ENCODE measurements at regions not wholly inside any gene's neighbourhood (a gene's known extent, or its start where the extent isn't known, plus 50 kb on each side); places are given as distances from the start of the nearest gene placed in this dataset.

DNA sequence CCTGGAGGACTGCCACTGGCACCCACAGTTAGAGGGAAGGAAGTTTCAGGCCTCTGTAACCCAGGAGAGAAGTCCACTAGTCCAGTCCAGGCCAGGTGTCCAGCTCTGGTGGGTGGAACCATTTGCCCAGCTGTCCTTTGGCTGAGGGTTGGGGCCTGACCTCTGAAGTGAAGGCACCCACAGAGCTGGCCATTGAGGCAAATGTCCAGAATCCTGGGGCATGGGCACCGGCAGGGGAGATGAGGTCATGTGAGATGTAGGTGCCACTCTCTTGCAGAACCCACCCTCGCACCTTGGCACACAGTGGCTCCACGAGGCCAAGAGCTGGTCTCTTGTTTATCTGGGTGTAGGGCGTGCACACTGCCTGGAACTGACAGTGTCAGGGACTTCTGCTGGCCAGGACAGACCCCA, 162.8 kb downstream of the SMAD6 start:
- H3K9ac ChIP-seq = no peak overlapping the region
- TF ChIP-seq, protein P1, sequence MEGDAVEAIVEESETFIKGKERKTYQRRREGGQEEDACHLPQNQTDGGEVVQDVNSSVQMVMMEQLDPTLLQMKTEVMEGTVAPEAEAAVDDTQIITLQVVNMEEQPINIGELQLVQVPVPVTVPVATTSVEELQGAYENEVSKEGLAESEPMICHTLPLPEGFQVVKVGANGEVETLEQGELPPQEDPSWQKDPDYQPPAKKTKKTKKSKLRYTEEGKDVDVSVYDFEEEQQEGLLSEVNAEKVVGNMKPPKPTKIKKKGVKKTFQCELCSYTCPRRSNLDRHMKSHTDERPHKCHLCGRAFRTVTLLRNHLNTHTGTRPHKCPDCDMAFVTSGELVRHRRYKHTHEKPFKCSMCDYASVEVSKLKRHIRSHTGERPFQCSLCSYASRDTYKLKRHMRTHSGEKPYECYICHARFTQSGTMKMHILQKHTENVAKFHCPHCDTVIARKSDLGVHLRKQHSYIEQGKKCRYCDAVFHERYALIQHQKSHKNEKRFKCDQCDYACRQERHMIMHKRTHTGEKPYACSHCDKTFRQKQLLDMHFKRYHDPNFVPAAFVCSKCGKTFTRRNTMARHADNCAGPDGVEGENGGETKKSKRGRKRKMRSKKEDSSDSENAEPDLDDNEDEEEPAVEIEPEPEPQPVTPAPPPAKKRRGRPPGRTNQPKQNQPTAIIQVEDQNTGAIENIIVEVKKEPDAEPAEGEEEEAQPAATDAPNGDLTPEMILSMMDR (conservative IDR thresholded peaks at IDR 0.05; ENCODE audit: low read depth, low read length) = no peak
- H3K27me3 ChIP-seq (ENCODE audit: insufficient read depth, low read depth) = no peaks in the 10 kb centered on the region
- no peaks in the 10 kb centered on the region for H4K20me1 ChIP-seq (ENCODE audit: insufficient read depth)
- H3K36me3 ChIP-seq (ENCODE audit: insufficient read depth) = no peaks in the 10 kb centered on the region
- no peaks in the 10 kb centered on the region for H3K4me1 ChIP-seq (ENCODE audit: low read depth, poor library complexity, severe bottlenecking)
- no peak overlapping the region for H2AFZ ChIP-seq (ENCODE audit: low read depth)
- no peaks in the 10 kb centered on the region for H3K79me2 ChIP-seq (ENCODE audit: insufficient read depth, low read depth)
- H3K27ac ChIP-seq = no peak overlapping the region
- H3K4me3 ChIP-seq (IDR thresholded peaks at IDR 0.05; ENCODE audit: insufficient read depth, low read depth, low read length) = no peak overlapping the region
- H3K4me2 ChIP-seq = no peak overlapping the region

DNA sequence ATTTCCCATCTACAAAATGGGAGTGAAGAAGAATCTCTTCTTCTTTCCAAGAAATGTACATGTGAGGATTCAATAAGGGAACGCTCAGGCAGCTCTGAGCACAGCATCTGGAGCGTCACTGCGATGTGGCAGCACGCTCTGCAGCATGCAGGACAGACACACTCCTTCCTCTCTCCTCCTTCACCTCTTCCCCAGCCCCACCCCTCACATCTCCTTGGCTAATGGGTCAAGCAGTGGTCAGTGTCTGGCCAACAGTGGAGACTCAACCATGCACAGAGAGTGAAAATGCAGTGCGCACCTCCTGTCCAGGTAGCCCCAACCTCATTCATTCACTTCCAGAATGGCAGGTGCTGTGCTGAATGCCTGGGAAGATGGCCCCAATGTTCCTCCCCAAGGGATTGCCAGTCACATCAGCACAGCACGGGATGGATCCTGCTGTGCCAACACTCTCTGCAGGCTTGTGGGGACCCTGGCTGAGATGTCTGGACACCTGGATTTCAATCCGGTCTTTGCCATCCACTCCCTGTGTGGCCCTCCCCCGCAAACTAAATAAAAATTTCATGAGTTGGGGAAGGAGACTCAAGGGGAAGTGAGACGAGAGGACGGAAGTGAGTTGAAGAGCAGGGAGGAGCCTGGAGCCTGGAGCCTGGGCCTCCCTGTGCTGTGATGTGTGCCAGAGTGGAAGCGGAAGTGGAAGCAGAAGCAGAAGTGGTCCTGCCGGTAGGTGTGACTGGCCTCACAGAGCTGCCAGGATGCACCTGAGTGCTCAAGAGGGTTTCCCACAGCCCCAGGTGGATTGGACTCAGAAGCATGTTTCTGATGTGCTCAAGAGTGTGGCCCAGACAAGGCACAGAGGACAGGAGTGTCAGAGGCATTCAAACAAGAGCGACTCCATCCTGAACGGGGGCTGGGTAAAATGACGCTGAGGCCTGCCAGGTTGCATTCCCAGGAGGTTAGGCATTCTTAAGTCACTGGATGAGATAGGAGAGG, 163.9 kb downstream of the SMAD6 start:
- Histone ChIP-seq H3K4me2 (no peak overlapping the region), H4K20me1 (ENCODE audit: insufficient read depth) (no peaks in the 10 kb centered on the region), H3K9ac (no peak overlapping the region), H3K36me3 (ENCODE audit: insufficient read depth) (no peaks in the 10 kb centered on the region), H3K4me1 (ENCODE audit: low read depth, poor library complexity, severe bottlenecking) (no peaks in the 10 kb centered on the region), H3K27me3 (ENCODE audit: insufficient read depth, low read depth) (no peaks in the 10 kb centered on the region), H3K79me2 (ENCODE audit: insufficient read depth, low read depth) (no peaks in the 10 kb centered on the region), H3K27ac (no peak overlapping the region), H2AFZ (ENCODE audit: low read depth) (no peak overlapping the region), H3K4me3 (IDR thresholded peaks at IDR 0.05; ENCODE audit: insufficient read depth, low read depth, low read length) (no peak overlapping the region)
- TF ChIP-seq, protein P1 (conservative IDR thresholded peaks at IDR 0.05; ENCODE audit: low read depth, low read length) = no peak

DNA sequence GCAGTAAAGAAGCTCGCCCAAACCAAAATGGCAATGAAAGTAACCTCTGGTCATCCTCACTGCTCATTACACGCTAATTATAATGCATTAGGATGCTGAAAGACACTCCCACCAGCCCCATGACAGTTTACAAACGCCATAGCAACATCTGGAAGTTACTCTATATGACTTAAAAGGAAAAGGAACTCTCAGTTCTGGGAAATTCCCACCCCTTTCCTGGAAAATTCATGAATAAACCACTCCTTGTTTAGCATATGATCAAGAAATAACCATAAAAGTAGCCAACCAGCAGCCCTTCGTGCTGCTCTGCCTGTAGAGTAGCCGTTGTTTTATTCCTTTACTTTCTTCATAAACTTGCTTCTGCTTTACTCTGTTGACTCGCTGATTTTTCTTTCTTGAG, 164.6 kb downstream of the SMAD6 start:
- Histone ChIP-seq H3K27me3 (ENCODE audit: insufficient read depth, low read depth) (no peaks in the 10 kb centered on the region), H3K4me3 (IDR thresholded peaks at IDR 0.05; ENCODE audit: insufficient read depth, low read depth, low read length) (no peak overlapping the region), H3K27ac (no peak overlapping the region), H3K79me2 (ENCODE audit: insufficient read depth, low read depth) (no peaks in the 10 kb centered on the region), H3K9ac (no peak overlapping the region), H2AFZ (ENCODE audit: low read depth) (no peak overlapping the region), H4K20me1 (ENCODE audit: insufficient read depth) (no peaks in the 10 kb centered on the region), H3K4me1 (ENCODE audit: low read depth, poor library complexity, severe bottlenecking) (no peaks in the 10 kb centered on the region), H3K36me3 (ENCODE audit: insufficient read depth) (no peaks in the 10 kb centered on the region), H3K4me2 (no peak overlapping the region)
- TF ChIP-seq, protein P1 (conservative IDR thresholded peaks at IDR 0.05; ENCODE audit: low read depth, low read length) = no peak

DNA sequence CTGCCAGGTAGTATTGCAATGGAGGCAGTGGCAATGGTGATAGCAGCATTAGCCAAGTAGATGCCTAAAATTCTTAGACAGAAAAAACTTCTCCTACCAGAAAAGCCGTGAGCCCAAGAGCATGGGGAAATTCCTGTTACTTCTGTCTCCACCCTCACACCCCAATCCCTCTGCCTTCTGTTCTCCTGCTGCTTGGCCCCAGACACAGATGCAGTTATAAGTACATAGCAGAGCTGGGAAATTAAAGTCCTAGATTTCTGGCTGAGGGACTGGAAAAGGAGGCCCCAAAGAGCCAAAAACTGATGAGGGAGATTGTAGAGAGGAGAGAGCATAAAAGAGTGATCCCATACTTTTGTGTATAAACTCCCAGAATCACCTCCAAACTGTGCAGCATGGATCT, 166.9 kb downstream of the SMAD6 start:
- TF ChIP-seq, protein P1 (conservative IDR thresholded peaks at IDR 0.05; ENCODE audit: low read depth, low read length) = no peak
- no peaks in the 10 kb centered on the region for H3K79me2 ChIP-seq (ENCODE audit: insufficient read depth, low read depth)
- no peak overlapping the region for H3K9ac ChIP-seq
- H3K4me2 ChIP-seq = no peak overlapping the region
- H3K4me3 ChIP-seq (IDR thresholded peaks at IDR 0.05; ENCODE audit: insufficient read depth, low read depth, low read length) = no peak overlapping the region
- no peaks in the 10 kb centered on the region for H3K27me3 ChIP-seq (ENCODE audit: insufficient read depth, low read depth)
- no peaks in the 10 kb centered on the region for H3K36me3 ChIP-seq (ENCODE audit: insufficient read depth)
- no peak overlapping the region for H3K27ac ChIP-seq
- no peak overlapping the region for H2AFZ ChIP-seq (ENCODE audit: low read depth)
- H4K20me1 ChIP-seq (ENCODE audit: insufficient read depth) = no peaks in the 10 kb centered on the region
- H3K4me1 ChIP-seq (ENCODE audit: low read depth, poor library complexity, severe bottlenecking) = no peaks in the 10 kb centered on the region
